NB4 (cell line): ENCODE measurements at regions not wholly inside any gene's neighbourhood (a gene's known extent, or its start where the extent isn't known, plus 50 kb on each side); places are given as distances from the start of the nearest gene placed in this dataset.

Experiments used
- POLR2A ChIP-seq: IDR thresholded peaks from 2 replicates; pipeline ENCODE4 v1.6.1; 2011; ENCODE audit warnings: mild to moderate bottlenecking; ENCODE audit not compliant: insufficient read length; ENCODE audit errors: extremely low read depth
- TF ChIP-seq, protein P1 (sequence below): IDR thresholded peaks from one replicate; pipeline ENCODE4 v1.5.1; 2012; ENCODE audit warnings: low read depth, low read length

DNA sequence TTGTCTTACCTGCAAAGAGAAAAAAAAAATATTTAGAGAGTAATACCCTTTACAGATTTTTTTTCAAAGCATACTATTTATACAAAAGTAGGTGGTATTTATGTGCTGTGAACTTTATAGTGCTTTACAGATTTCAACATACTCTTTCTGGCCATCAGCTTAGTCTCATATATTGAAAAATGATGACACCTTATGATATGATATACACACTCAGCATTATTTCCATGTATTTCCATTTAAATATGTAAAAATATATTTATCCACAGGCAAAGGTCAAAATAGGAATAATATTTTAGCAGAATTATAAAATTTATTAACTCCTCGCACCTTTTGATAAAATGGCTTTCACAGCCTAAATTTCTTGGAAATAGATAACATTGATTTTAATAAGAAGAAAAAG, 815.8 kb upstream of the EPHA5 start:
- TF ChIP-seq, protein P1, sequence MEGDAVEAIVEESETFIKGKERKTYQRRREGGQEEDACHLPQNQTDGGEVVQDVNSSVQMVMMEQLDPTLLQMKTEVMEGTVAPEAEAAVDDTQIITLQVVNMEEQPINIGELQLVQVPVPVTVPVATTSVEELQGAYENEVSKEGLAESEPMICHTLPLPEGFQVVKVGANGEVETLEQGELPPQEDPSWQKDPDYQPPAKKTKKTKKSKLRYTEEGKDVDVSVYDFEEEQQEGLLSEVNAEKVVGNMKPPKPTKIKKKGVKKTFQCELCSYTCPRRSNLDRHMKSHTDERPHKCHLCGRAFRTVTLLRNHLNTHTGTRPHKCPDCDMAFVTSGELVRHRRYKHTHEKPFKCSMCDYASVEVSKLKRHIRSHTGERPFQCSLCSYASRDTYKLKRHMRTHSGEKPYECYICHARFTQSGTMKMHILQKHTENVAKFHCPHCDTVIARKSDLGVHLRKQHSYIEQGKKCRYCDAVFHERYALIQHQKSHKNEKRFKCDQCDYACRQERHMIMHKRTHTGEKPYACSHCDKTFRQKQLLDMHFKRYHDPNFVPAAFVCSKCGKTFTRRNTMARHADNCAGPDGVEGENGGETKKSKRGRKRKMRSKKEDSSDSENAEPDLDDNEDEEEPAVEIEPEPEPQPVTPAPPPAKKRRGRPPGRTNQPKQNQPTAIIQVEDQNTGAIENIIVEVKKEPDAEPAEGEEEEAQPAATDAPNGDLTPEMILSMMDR = no peak
- TF ChIP-seq POLR2A = no peak
